CD4-positive, alpha-beta T cell (primary cell): ENCODE measurements at regions not wholly inside any gene's neighbourhood (a gene's known extent, or its start where the extent isn't known, plus 50 kb on each side); places are given as distances from the start of the nearest gene placed in this dataset.

ENCODE experiments used
- ATAC-seq: fragments of 200-7000 bp; cut with Tn5 transposase; one replicate; pipeline ENCODE4 v1.10.0; 2022; ENCODE audit warnings: mild to moderate bottlenecking; ENCODE audit not compliant: poor library complexity
- CTCF ChIA-PET: fragments of 350-600 bp; sonication (Branson Sonifier 250); formaldehyde crosslinking; loops from one replicate; lab custom pipeline; 2021; ENCODE audit warnings: antibody characterized with exemption, inconsistent platforms; lab: Charles Lee
- POLR2A ChIA-PET: fragments of 350-600 bp; sonication (Branson Sonifier 250); formaldehyde crosslinking; loops from one replicate; lab custom pipeline; 2021; ENCODE audit warnings: antibody characterized with exemption, inconsistent platforms; lab: Charles Lee
- DNase-seq, 14 experiments: peaks; one replicate each; pipeline ENCODE4 v3.0.0-alpha.2; 2013 to 2020; ENCODE audit warnings: mixed read lengths in 2 of 14
- H3K27ac ChIP-seq, 2 donors: one replicate each; pipeline versions ENCODE4 v1.5.1 to v1.7.0; 2013; ENCODE audit warnings: low read length in 2 of 2, low read depth in 1 of 2, mild to moderate bottlenecking in 1 of 2
- H3K27me3 ChIP-seq, 2 experiments: 1 replicate in 1 of 2; 2 replicates in 1 of 2; pipeline versions ENCODE4 v1.6.1 to v1.7.0; 2013; ENCODE audit warnings: low read length in 2 of 2, control low read depth in 1 of 2, mild to moderate bottlenecking in 1 of 2, moderate library complexity in 1 of 2; ENCODE audit not compliant: insufficient read depth in 2 of 2, control insufficient read depth in 1 of 2
- H3K36me3 ChIP-seq: one replicate; pipeline ENCODE4 v1.6.1; 2013; ENCODE audit warnings: low read length, control low read depth; ENCODE audit not compliant: insufficient read depth
- H3K4me1 ChIP-seq: one replicate; pipeline ENCODE4 v1.6.1; 2013; ENCODE audit warnings: low read length, control low read depth; ENCODE audit not compliant: insufficient read depth
- H3K4me3 ChIP-seq: one replicate; pipeline ENCODE4 v1.5.1; 2013; ENCODE audit warnings: mild to moderate bottlenecking, low read length, moderate library complexity
- H3K9me3 ChIP-seq, 2 experiments: 1 replicate in 1 of 2; 2 replicates in 1 of 2; pipeline versions ENCODE4 v1.6.1 to v1.7.0; 2013; ENCODE audit warnings: low read length in 2 of 2, mild to moderate bottlenecking in 2 of 2, control low read depth in 1 of 2, moderate library complexity in 1 of 2; ENCODE audit not compliant: control insufficient read depth in 1 of 2, insufficient read depth in 1 of 2
- H3K27ac Mint-ChIP-seq: one replicate; pipeline ENCODE4 v1.8.0; 2020; ENCODE audit warnings: mixed read lengths
- H3K27me3 Mint-ChIP-seq: one replicate; pipeline ENCODE4 v1.8.0; 2021; ENCODE audit warnings: mixed read lengths
- H3K36me3 Mint-ChIP-seq: one replicate; pipeline ENCODE4 v1.8.0; 2021; ENCODE audit warnings: low read depth, mixed read lengths
- H3K4me1 Mint-ChIP-seq: one replicate; pipeline ENCODE4 v1.8.0; 2021; ENCODE audit warnings: low read depth, mixed read lengths
- H3K4me3 Mint-ChIP-seq: one replicate; pipeline ENCODE4 v1.8.0; 2020; ENCODE audit warnings: mild to moderate bottlenecking, mixed read lengths
- H3K9me3 Mint-ChIP-seq: one replicate; pipeline ENCODE4 v1.8.0; 2020; ENCODE audit warnings: mixed read lengths
- CTCF ChIP-seq: fragments of 200-600 bp; IDR thresholded peaks from one replicate; pipeline ENCODE4 v1.8.0; 2022; ENCODE audit warnings: antibody characterized with exemption, mild to moderate bottlenecking
- intact Hi-C, 2 experiments: fragments of 100-400 bp; cut with DNase I in 1 of 2; cut with micrococcal nuclease in 1 of 2; formaldehyde crosslinking; loops; one replicate each; pipeline versions ENCODE4 v1.15.1 to v1.9.0; 2023 to 2025; cut with DNase I, micrococcal nuclease

GRCh38 chr1:102185260-102185659 is 188.5 kb upstream of the OLFM3 start:
- DNase-seq (no peak), ATAC-seq (no peak)
- Histone ChIP-seq H3K27ac (no peak overlapping the region), H3K27me3 (no peaks in the 10 kb centered on the region), H3K9me3 (peaks cover 0 to 3% of the 10 kb centered on the region in 2 experiments), H3K4me3 (no peak overlapping the region), H3K4me1 (no peaks in the 10 kb centered on the region), H3K36me3 (no peaks in the 10 kb centered on the region)
- ChIA-PET POLR2A (no interaction called here), CTCF (no interaction called here)
- intact Hi-C loops, result no loop called here
- Mint-ChIP-seq H3K9me3 (peaks cover 3% of the 10 kb centered on the region), H3K27me3 (no peaks in the 10 kb centered on the region), H3K27ac (no peak overlapping the region), H3K36me3 (no peaks in the 10 kb centered on the region), H3K4me3 (no peak overlapping the region), H3K4me1 (no peaks in the 10 kb centered on the region)
- TF ChIP-seq CTCF, result no peak

- no peaks in the 10 kb centered on the region for H3K4me1 Mint-ChIP-seq
- no peaks in the 10 kb centered on the region for H3K27me3 Mint-ChIP-seq
- Histone ChIP-seq H3K4me1 (no peaks in the 10 kb centered on the region), H3K27ac (no peak overlapping the region), H3K27me3 (no peaks in the 10 kb centered on the region), H3K36me3 (no peaks in the 10 kb centered on the region), H3K9me3 (peaks cover 0 to 3% of the 10 kb centered on the region in 2 experiments), H3K4me3 (no peak overlapping the region)
- DNase-seq (no peak), ATAC-seq (no peak)
- intact Hi-C loops, result no loop called here
- H3K27ac Mint-ChIP-seq, result no peak overlapping the region
- ChIA-PET POLR2A (no interaction called here), CTCF (no interaction called here)
- TF ChIP-seq CTCF, result no peak
- peaks cover 3% of the 10 kb centered on the region for H3K9me3 Mint-ChIP-seq
- no peak overlapping the region for H3K4me3 Mint-ChIP-seq
- no peaks in the 10 kb centered on the region for H3K36me3 Mint-ChIP-seq
These were observed 187.8 kb upstream of the OLFM3 start for GRCh38 chr1:102184477-102184876.

GRCh38 chr1:102183711-102184110 is 187.0 kb upstream of the OLFM3 start:
- Histone ChIP-seq H3K4me1 (no peaks in the 10 kb centered on the region), H3K4me3 (no peak overlapping the region), H3K9me3 (peaks cover 0 to 3% of the 10 kb centered on the region in 2 experiments), H3K27ac (no peak overlapping the region), H3K36me3 (no peaks in the 10 kb centered on the region), H3K27me3 (no peaks in the 10 kb centered on the region)
- no peaks in the 10 kb centered on the region for H3K36me3 Mint-ChIP-seq
- no peak overlapping the region for H3K4me3 Mint-ChIP-seq
- intact Hi-C loops, result no loop called here
- no peaks in the 10 kb centered on the region for H3K4me1 Mint-ChIP-seq
- ATAC-seq, result no peak
- no peak overlapping the region for H3K27ac Mint-ChIP-seq
- H3K9me3 Mint-ChIP-seq, result peaks cover 3% of the 10 kb centered on the region
- TF ChIP-seq CTCF, result no peak
- no peak for DNase-seq
- ChIA-PET CTCF (no interaction called here), POLR2A (interaction anchor here (0.7 kb wide), 1 partner anchor 287 kb away, joined by 4 read pairs; no protein-coding TSS in a partner anchor)
- no peaks in the 10 kb centered on the region for H3K27me3 Mint-ChIP-seq
